ENCODE measurements at regions not wholly inside any gene's neighbourhood (a gene's known extent, or its start where the extent isn't known, plus 50 kb on each side); places are given as distances from the start of the nearest gene placed in this dataset.

GRCh38 chr5:62719061-62719720, 140.6 kb downstream of the LRRC70 start:
- no peak for DNase-seq (ENCODE audit: low read depth in 2 of 2)

GRCh38 chr5:62718324-62718723, 139.7 kb downstream of the LRRC70 start:
- DNase-seq (ENCODE audit: low read depth in 2 of 2) = no peak

GRCh38 chr5:62717301-62717933, 138.8 kb downstream of the LRRC70 start:
- no peak for DNase-seq (ENCODE audit: low read depth in 2 of 2)

GRCh38 chr5:62714296-62714695, 135.7 kb downstream of the LRRC70 start:
- no peak for DNase-seq (ENCODE audit: low read depth in 2 of 2)

- DNase-seq (ENCODE audit: low read depth in 2 of 2) = no peak
Observed at GRCh38 chr5:62708481-62709325, 130.1 kb downstream of the LRRC70 start.

- DNase-seq (ENCODE audit: low read depth in 2 of 2) = no peak
Observed at GRCh38 chr5:62707563-62707962, 128.9 kb downstream of the LRRC70 start.

- DNase-seq (ENCODE audit: low read depth in 2 of 2) = no peak
Observed at GRCh38 chr5:62707131-62707530, 128.5 kb downstream of the LRRC70 start.

GRCh38 chr5:62705022-62705421, 126.4 kb downstream of the LRRC70 start:
- no peak for DNase-seq (ENCODE audit: low read depth in 2 of 2)

- DNase-seq (ENCODE audit: low read depth in 2 of 2) = no peak
Observed at GRCh38 chr5:62702126-62702525, 123.5 kb downstream of the LRRC70 start.

- DNase-seq (ENCODE audit: low read depth in 2 of 2) = no peak
Observed at GRCh38 chr5:62701036-62701435, 122.4 kb downstream of the LRRC70 start.

- DNase-seq (ENCODE audit: low read depth in 2 of 2) = no peak
Observed at GRCh38 chr5:62698756-62699155, 120.1 kb downstream of the LRRC70 start.

GRCh38 chr5:62695274-62695673, 116.7 kb downstream of the LRRC70 start:
- no peak for DNase-seq (ENCODE audit: low read depth in 2 of 2)

GRCh38 chr5:62692946-62693713, 114.5 kb downstream of the LRRC70 start:
- DNase-seq (ENCODE audit: low read depth in 2 of 2) = no peak

GRCh38 chr5:62691946-62692345, 113.3 kb downstream of the LRRC70 start:
- no peak for DNase-seq (ENCODE audit: low read depth in 2 of 2)

GRCh38 chr5:62690421-62690820, 111.8 kb downstream of the LRRC70 start:
- no peak for DNase-seq (ENCODE audit: low read depth in 2 of 2)

GRCh38 chr5:62689599-62690368, 111.2 kb downstream of the LRRC70 start:
- DNase-seq (ENCODE audit: low read depth in 2 of 2) = no peak

GRCh38 chr5:62686692-62687091, 108.1 kb downstream of the LRRC70 start:
- DNase-seq (ENCODE audit: low read depth in 2 of 2) = no peak

- no peak for DNase-seq (ENCODE audit: low read depth in 2 of 2)
Observed at GRCh38 chr5:62685221-62685620, 106.6 kb downstream of the LRRC70 start.

GRCh38 chr5:62684310-62684709, 105.7 kb downstream of the LRRC70 start:
- DNase-seq (ENCODE audit: low read depth in 2 of 2) = no peak

GRCh38 chr5:62682059-62682458, 103.4 kb downstream of the LRRC70 start:
- no peak for DNase-seq (ENCODE audit: low read depth in 2 of 2)
